Transverse colon (tissue), 4 donors: ENCODE measurements at regions not wholly inside any gene's neighbourhood (a gene's known extent, or its start where the extent isn't known, plus 50 kb on each side); places are given as distances from the start of the nearest gene placed in this dataset.

Experiments
- DNase-seq: peaks from one replicate; pipeline ENCODE4 v3.0.0-alpha.2; 2019
- H3K27ac ChIP-seq, 4 donors: fragments of 200-600 bp; sonication (generic); 2 replicates each; pipeline ENCODE4 v1.5.1; 2016 to 2018; ENCODE audit warnings: inconsistent platforms in 4 of 4
- H3K27me3 ChIP-seq: fragments of 200-600 bp; sonication (generic); 2 replicates; pipeline ENCODE4 v1.5.1; 2017; ENCODE audit warnings: inconsistent platforms
- H3K36me3 ChIP-seq, 4 donors: fragments of 200-600 bp; sonication (generic); 2 replicates each; pipeline ENCODE4 v1.5.1; 2017 to 2019; ENCODE audit warnings: inconsistent platforms in 4 of 4
- H3K4me1 ChIP-seq, 4 donors: fragments of 200-600 bp; sonication (generic); 2 replicates each; pipeline ENCODE4 v1.5.1; 2017 to 2020; ENCODE audit warnings: inconsistent platforms in 4 of 4
- H3K4me3 ChIP-seq, 4 donors: fragments of 200-600 bp; sonication (generic); 1 replicate in 1 of 4; 2 replicates in 3 of 4; pipeline versions ENCODE4 v1.5.1 to v1.6.1; 2017 to 2019; ENCODE audit warnings: inconsistent platforms in 4 of 4
- H3K9me3 ChIP-seq, 2 donors: fragments of 200-600 bp; sonication (generic); 2 replicates each; pipeline ENCODE4 v1.5.1; 2017 to 2019; ENCODE audit warnings: inconsistent platforms in 2 of 2
- EP300 ChIP-seq: sonication (generic); formaldehyde crosslinking; IDR thresholded peaks from one replicate; pipeline ENCODE4 v1.6.1; 2017; ENCODE audit warnings: antibody characterized with exemption, low read depth
- POLR2A ChIP-seq: fragments of 450-650 bp; IDR thresholded peaks from one replicate; pipeline ENCODE4 v1.6.1; 2016; ENCODE audit warnings: antibody characterized with exemption, mild to moderate bottlenecking, moderate library complexity
- POLR2AphosphoS5 ChIP-seq, 3 donors: sonication (generic); formaldehyde crosslinking; IDR thresholded peaks; one replicate each; pipeline ENCODE4 v1.6.1; 2016; ENCODE audit warnings: antibody characterized with exemption in 3 of 3
- WGBS, 2 donors: methylation state at CpG; one replicate each; pipeline ENCODE4 v1.1.5; 2018; ENCODE audit warnings: low coverage in 1 of 2; 5-methylcytosine and 5-hydroxymethylcytosine counted together
- in situ Hi-C, 4 donors: fragments of 200-750 bp; cut with MboI; loops; one replicate each; pipeline versions ENCODE4 v1.15.0 to v1.15.1; 2017; ENCODE audit warnings: low sequenced_read_pairs in 3 of 4, low pct_ligation_motif_present in 1 of 4, low pct_unique_long_range_greater_than_20kb in 1 of 4
- intact Hi-C: fragments of 100-400 bp; cut with DNase I; formaldehyde crosslinking; loops from one replicate; pipeline ENCODE4 v1.15.1; 2023; ENCODE audit warnings: low total_unique reads
- TF ChIP-seq, protein P1 (sequence below), 5 experiments: fragments of 200-600 bp in 3 of 5; fragments of 450-650 bp in 2 of 5; sonication (generic) in 3 of 5; IDR thresholded peaks; 1 replicate in 2 of 5; 2 replicates in 3 of 5; pipeline ENCODE4 v1.5.1; 2016 to 2017; ENCODE audit warnings: antibody characterized with exemption in 5 of 5, inconsistent platforms in 3 of 5, mild to moderate bottlenecking in 2 of 5, moderate library complexity in 1 of 5

- Histone ChIP-seq H3K4me1 (no peaks in the 10 kb centered on the region), H3K27ac (no peak overlapping the region), H3K27me3 (no peaks in the 10 kb centered on the region), H3K9me3 (no peaks in the 10 kb centered on the region), H3K4me3 (no peak overlapping the region), H3K36me3 (no peaks in the 10 kb centered on the region)
- in situ Hi-C loops: no loop called here
- DNase-seq: no peak
- WGBS, 2 donors: 56 to 75% methylated on average over 2 of the region's 2 CpGs
- intact Hi-C loops: no loop called here
- TF ChIP-seq POLR2A (no peak), EP300 (no peak), POLR2AphosphoS5 (IDR thresholded peaks at IDR 0.05) (no peak)
- TF ChIP-seq, protein P1, sequence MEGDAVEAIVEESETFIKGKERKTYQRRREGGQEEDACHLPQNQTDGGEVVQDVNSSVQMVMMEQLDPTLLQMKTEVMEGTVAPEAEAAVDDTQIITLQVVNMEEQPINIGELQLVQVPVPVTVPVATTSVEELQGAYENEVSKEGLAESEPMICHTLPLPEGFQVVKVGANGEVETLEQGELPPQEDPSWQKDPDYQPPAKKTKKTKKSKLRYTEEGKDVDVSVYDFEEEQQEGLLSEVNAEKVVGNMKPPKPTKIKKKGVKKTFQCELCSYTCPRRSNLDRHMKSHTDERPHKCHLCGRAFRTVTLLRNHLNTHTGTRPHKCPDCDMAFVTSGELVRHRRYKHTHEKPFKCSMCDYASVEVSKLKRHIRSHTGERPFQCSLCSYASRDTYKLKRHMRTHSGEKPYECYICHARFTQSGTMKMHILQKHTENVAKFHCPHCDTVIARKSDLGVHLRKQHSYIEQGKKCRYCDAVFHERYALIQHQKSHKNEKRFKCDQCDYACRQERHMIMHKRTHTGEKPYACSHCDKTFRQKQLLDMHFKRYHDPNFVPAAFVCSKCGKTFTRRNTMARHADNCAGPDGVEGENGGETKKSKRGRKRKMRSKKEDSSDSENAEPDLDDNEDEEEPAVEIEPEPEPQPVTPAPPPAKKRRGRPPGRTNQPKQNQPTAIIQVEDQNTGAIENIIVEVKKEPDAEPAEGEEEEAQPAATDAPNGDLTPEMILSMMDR (IDR thresholded peaks at IDR 0.05): no peak
These were observed 191.0 kb upstream of the GRID2 start for GRCh38 chr4:92112805-92113204.

DNA sequence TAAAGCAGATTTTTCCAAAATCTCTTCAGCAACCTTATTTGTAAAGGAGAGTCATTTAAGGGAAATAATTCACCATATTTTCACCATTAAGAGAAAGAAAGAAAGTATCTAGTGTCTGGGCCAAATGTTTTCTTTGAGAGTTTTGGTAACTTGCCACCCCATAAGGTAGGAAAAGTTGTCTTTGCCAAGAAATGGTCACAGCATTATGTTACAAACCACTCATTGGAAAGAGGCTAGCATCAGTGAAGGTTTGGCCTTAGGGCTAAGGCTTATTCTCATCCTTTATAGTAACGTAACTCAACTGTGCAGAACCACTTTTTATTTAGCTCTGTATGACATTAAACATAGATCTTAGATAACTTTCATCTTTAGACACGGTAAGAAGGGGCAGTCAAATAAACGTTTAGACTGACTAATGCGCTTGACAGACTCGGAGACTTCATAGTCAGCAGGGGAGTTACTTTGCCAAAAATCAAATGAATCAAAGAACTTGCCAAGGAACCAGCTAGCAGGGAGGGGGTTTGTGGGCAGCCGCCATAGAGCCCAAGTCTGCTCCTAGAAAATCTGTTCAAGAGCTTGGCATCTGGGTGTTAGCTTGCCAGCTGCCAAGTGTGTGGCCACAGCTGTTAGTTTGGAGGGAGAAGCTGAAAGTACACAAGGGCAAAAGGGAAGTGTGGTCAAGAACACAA lies 182.8 kb upstream of the GRID2 start:
- H3K4me1 ChIP-seq: no peaks in the 10 kb centered on the region
- in situ Hi-C loops: no loop called here
- no peak for DNase-seq
- intact Hi-C loops: no loop called here
- no peak for TF ChIP-seq POLR2A
- 57 to 64% methylated on average over 5 to 6 of the region's 6 CpGs for WGBS, 2 donors
- no peak overlapping the region for H3K4me3 ChIP-seq
- H3K27me3 ChIP-seq: no peaks in the 10 kb centered on the region
- no peak overlapping the region for H3K27ac ChIP-seq
- H3K36me3 ChIP-seq: no peaks in the 10 kb centered on the region
- no peaks in the 10 kb centered on the region for H3K9me3 ChIP-seq

- 60 to 82% methylated on average over 1 to 3 of the region's 3 CpGs for WGBS, 2 donors
- intact Hi-C loops: no loop called here
- H3K4me3 ChIP-seq: no peak overlapping the region
- in situ Hi-C loops: no loop called here
- H3K27me3 ChIP-seq: no peaks in the 10 kb centered on the region
- no peaks in the 10 kb centered on the region for H3K4me1 ChIP-seq
- TF ChIP-seq EP300 (no peak), POLR2AphosphoS5 (IDR thresholded peaks at IDR 0.05) (no peak), POLR2A (no peak)
- TF ChIP-seq, protein P1 (IDR thresholded peaks at IDR 0.05): no peak
- no peaks in the 10 kb centered on the region for H3K36me3 ChIP-seq
- DNase-seq: no peak
- no peaks in the 10 kb centered on the region for H3K9me3 ChIP-seq
- H3K27ac ChIP-seq: no peak overlapping the region
These were observed 180.9 kb upstream of the GRID2 start for GRCh38 chr4:92122911-92123310.

- Histone ChIP-seq H3K27me3 (no peaks in the 10 kb centered on the region), H3K9me3 (no peaks in the 10 kb centered on the region), H3K4me1 (no peaks in the 10 kb centered on the region), H3K36me3 (no peaks in the 10 kb centered on the region), H3K4me3 (no peak overlapping the region), H3K27ac (no peak overlapping the region)
- DNase-seq: no peak
- TF ChIP-seq EP300 (no peak), POLR2AphosphoS5 (IDR thresholded peaks at IDR 0.05) (no peak), POLR2A (no peak)
- TF ChIP-seq, protein P1 (IDR thresholded peaks at IDR 0.05): no peak
- 85 to 100% methylated on average over 1 of the region's 1 CpG for WGBS, 2 donors
- in situ Hi-C loops (no loop called here), intact Hi-C loops (no loop called here)
These were observed 175.1 kb upstream of the GRID2 start for GRCh38 chr4:92128676-92129075.
